Liver (tissue), 8 donors: ENCODE measurements at regions not wholly inside any gene's neighbourhood (a gene's known extent, or its start where the extent isn't known, plus 50 kb on each side); places are given as distances from the start of the nearest gene placed in this dataset.

ENCODE experiments used
- DNase-seq: peaks from one replicate; pipeline ENCODE4 v3.0.0-alpha.2; 2017; ENCODE audit warnings: low spot score
- H3K27ac ChIP-seq, 2 donors: one replicate each; pipeline ENCODE4 v1.7.0; 2013; ENCODE audit warnings: inconsistent platforms in 2 of 2, low read length in 2 of 2, control low read depth in 1 of 2, low read depth in 1 of 2, mild to moderate bottlenecking in 1 of 2
- H3K27me3 ChIP-seq, 4 donors: one replicate each; pipeline versions ENCODE4 v1.6.1 to v1.7.0; 2013; ENCODE audit warnings: low read length in 3 of 4, inconsistent platforms in 1 of 4, mild to moderate bottlenecking in 1 of 4, moderate library complexity in 1 of 4; ENCODE audit not compliant: control insufficient read depth in 4 of 4, insufficient read depth in 4 of 4
- H3K36me3 ChIP-seq, 4 donors: one replicate each; pipeline versions ENCODE4 v1.6.1 to v1.7.0; 2013; ENCODE audit warnings: low read length in 3 of 4, mild to moderate bottlenecking in 3 of 4, low read depth in 1 of 4, moderate library complexity in 1 of 4; ENCODE audit not compliant: control insufficient read depth in 4 of 4, insufficient read depth in 3 of 4
- H3K4me1 ChIP-seq, 4 donors: one replicate each; pipeline versions ENCODE4 v1.6.1 to v1.7.0; 2013; ENCODE audit warnings: low read length in 3 of 4, mild to moderate bottlenecking in 3 of 4, moderate library complexity in 1 of 4; ENCODE audit not compliant: control insufficient read depth in 4 of 4, insufficient read depth in 4 of 4
- H3K4me3 ChIP-seq, 3 donors: one replicate each; pipeline versions ENCODE4 v1.6.1 to v1.7.0; 2013; ENCODE audit warnings: low read length in 3 of 3, control low read depth in 1 of 3, low read depth in 1 of 3, mild to moderate bottlenecking in 1 of 3
- H3K9ac ChIP-seq, 2 donors: one replicate each; pipeline ENCODE4 v1.7.0; 2013; ENCODE audit warnings: low read length in 2 of 2, mild to moderate bottlenecking in 2 of 2, moderate library complexity in 2 of 2, control low read depth in 1 of 2, low read depth in 1 of 2
- H3K9me3 ChIP-seq, 4 donors: one replicate each; pipeline versions ENCODE4 v1.6.1 to v1.7.0; 2013; ENCODE audit warnings: low read length in 3 of 4; ENCODE audit not compliant: control insufficient read depth in 4 of 4
- CTCF ChIP-seq: fragments of 150-350 bp; IDR thresholded peaks from 2 replicates; pipeline ENCODE4 v1.5.1; 2017; ENCODE audit warnings: improper control_type of control experiment, low read depth, low read length; ENCODE audit not compliant: missing input control
- EGR1 ChIP-seq, 2 donors: IDR thresholded peaks; 2 replicates each; pipeline ENCODE4 v1.6.1; 2016 to 2018; ENCODE audit warnings: antibody characterized with exemption in 2 of 2, low read depth in 2 of 2
- FOXA1 ChIP-seq: IDR thresholded peaks from 2 replicates; pipeline ENCODE4 v1.6.1; 2016; ENCODE audit warnings: antibody characterized with exemption
- FOXA2 ChIP-seq: IDR thresholded peaks from 2 replicates; pipeline ENCODE4 v1.6.1; 2016; ENCODE audit warnings: antibody characterized with exemption
- GABPA ChIP-seq, 2 donors: IDR thresholded peaks in 1 of 2; conservative IDR thresholded peaks in 1 of 2; 2 replicates each; pipeline ENCODE4 v1.6.1; 2016; ENCODE audit warnings: antibody characterized with exemption in 2 of 2, mild to moderate bottlenecking in 1 of 2, moderate library complexity in 1 of 2
- HNF4A ChIP-seq, 2 donors: conservative IDR thresholded peaks; 2 replicates each; pipeline ENCODE4 v1.6.1; 2016; ENCODE audit warnings: antibody characterized with exemption in 2 of 2, mild to moderate bottlenecking in 2 of 2
- HNF4G ChIP-seq: IDR thresholded peaks from 2 replicates; pipeline ENCODE4 v1.6.1; 2016; ENCODE audit warnings: antibody characterized with exemption
- JUND ChIP-seq, 2 donors: IDR thresholded peaks; 2 replicates each; pipeline ENCODE4 v1.6.1; 2016; ENCODE audit warnings: antibody characterized with exemption in 2 of 2
- NR2F2 ChIP-seq: IDR thresholded peaks from 2 replicates; pipeline ENCODE4 v1.6.1; 2016; ENCODE audit warnings: antibody characterized with exemption
- RAD21 ChIP-seq, 2 donors: IDR thresholded peaks; 2 replicates each; pipeline ENCODE4 v1.6.1; 2016; ENCODE audit warnings: antibody characterized with exemption in 2 of 2, mild to moderate bottlenecking in 2 of 2
- SP1 ChIP-seq: IDR thresholded peaks from 2 replicates; pipeline ENCODE4 v1.6.1; 2018; ENCODE audit warnings: antibody characterized with exemption, mild to moderate bottlenecking
- TAF1 ChIP-seq: conservative IDR thresholded peaks from 2 replicates; pipeline ENCODE4 v1.6.1; 2016; ENCODE audit warnings: antibody characterized with exemption, mild to moderate bottlenecking
- WGBS: extraction: QIAGEN DNeasy Blood & Tissue Kit; methylation state at CpG from one replicate; pipeline ENCODE4 v1.1.7; 2013; 5-methylcytosine and 5-hydroxymethylcytosine counted together
- TF ChIP-seq, protein P1 (sequence below): IDR thresholded peaks from 2 replicates; pipeline ENCODE4 v1.6.1; 2016; ENCODE audit warnings: antibody characterized with exemption
- TF ChIP-seq, protein P2 (sequence below): IDR thresholded peaks from 2 replicates; pipeline ENCODE4 v1.6.1; 2016; ENCODE audit warnings: antibody characterized with exemption
- TF ChIP-seq, protein P3 (sequence below): IDR thresholded peaks from 2 replicates; pipeline ENCODE4 v1.6.1; 2016; ENCODE audit warnings: antibody characterized with exemption, mild to moderate bottlenecking
- donor health status: healthy.
- donor health status: healthy.
- donor health status: healthy.
- donor health status: healthy.
- donor health status: healthy.

GRCh38 chr2:48207201-48207641 is 107.3 kb upstream of the FOXN2 start:
- no peak overlapping the region for H3K9ac ChIP-seq
- DNase-seq = no peak
- no peak overlapping the region for H3K4me3 ChIP-seq
- H3K36me3 ChIP-seq = no peaks in the 10 kb centered on the region
- H3K27ac ChIP-seq = no peak overlapping the region
- peaks cover 0 to 22% (median 2%) of the 10 kb centered on the region in 4 donors for H3K4me1 ChIP-seq
- H3K27me3 ChIP-seq = no peaks in the 10 kb centered on the region
- 94% methylated on average over 5 of the region's 5 CpGs for WGBS
- H3K9me3 ChIP-seq = no peaks in the 10 kb centered on the region
- no peak for TF ChIP-seq JUND (IDR thresholded peaks at IDR 0.05)
- no peak for TF ChIP-seq EGR1 (IDR thresholded peaks at IDR 0.05; ENCODE audit: low read depth in 2 of 2)
- TF ChIP-seq, protein P1, sequence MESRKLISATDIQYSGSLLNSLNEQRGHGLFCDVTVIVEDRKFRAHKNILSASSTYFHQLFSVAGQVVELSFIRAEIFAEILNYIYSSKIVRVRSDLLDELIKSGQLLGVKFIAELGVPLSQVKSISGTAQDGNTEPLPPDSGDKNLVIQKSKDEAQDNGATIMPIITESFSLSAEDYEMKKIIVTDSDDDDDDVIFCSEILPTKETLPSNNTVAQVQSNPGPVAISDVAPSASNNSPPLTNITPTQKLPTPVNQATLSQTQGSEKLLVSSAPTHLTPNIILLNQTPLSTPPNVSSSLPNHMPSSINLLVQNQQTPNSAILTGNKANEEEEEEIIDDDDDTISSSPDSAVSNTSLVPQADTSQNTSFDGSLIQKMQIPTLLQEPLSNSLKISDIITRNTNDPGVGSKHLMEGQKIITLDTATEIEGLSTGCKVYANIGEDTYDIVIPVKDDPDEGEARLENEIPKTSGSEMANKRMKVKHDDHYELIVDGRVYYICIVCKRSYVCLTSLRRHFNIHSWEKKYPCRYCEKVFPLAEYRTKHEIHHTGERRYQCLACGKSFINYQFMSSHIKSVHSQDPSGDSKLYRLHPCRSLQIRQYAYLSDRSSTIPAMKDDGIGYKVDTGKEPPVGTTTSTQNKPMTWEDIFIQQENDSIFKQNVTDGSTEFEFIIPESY = no peak
- TF ChIP-seq SP1 = no peak
- no peak for TF ChIP-seq FOXA2
- TF ChIP-seq, protein P2, sequence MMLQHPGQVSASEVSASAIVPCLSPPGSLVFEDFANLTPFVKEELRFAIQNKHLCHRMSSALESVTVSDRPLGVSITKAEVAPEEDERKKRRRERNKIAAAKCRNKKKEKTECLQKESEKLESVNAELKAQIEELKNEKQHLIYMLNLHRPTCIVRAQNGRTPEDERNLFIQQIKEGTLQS = no peak
- no peak for TF ChIP-seq RAD21 (IDR thresholded peaks at IDR 0.05)
- no peak for TF ChIP-seq GABPA (IDR thresholded peaks at IDR 0.05 in 1 of 2, conservative IDR thresholded peaks at IDR 0.05 in 1 of 2)
- TF ChIP-seq, protein P3, sequence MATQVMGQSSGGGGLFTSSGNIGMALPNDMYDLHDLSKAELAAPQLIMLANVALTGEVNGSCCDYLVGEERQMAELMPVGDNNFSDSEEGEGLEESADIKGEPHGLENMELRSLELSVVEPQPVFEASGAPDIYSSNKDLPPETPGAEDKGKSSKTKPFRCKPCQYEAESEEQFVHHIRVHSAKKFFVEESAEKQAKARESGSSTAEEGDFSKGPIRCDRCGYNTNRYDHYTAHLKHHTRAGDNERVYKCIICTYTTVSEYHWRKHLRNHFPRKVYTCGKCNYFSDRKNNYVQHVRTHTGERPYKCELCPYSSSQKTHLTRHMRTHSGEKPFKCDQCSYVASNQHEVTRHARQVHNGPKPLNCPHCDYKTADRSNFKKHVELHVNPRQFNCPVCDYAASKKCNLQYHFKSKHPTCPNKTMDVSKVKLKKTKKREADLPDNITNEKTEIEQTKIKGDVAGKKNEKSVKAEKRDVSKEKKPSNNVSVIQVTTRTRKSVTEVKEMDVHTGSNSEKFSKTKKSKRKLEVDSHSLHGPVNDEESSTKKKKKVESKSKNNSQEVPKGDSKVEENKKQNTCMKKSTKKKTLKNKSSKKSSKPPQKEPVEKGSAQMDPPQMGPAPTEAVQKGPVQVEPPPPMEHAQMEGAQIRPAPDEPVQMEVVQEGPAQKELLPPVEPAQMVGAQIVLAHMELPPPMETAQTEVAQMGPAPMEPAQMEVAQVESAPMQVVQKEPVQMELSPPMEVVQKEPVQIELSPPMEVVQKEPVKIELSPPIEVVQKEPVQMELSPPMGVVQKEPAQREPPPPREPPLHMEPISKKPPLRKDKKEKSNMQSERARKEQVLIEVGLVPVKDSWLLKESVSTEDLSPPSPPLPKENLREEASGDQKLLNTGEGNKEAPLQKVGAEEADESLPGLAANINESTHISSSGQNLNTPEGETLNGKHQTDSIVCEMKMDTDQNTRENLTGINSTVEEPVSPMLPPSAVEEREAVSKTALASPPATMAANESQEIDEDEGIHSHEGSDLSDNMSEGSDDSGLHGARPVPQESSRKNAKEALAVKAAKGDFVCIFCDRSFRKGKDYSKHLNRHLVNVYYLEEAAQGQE = no peak
- no peak for TF ChIP-seq HNF4A (conservative IDR thresholded peaks at IDR 0.05)
- no peak for TF ChIP-seq TAF1
- no peak for TF ChIP-seq NR2F2
- TF ChIP-seq CTCF = no peak
- no peak for TF ChIP-seq HNF4G
- no peak for TF ChIP-seq FOXA1

- no peak overlapping the region for H3K27ac ChIP-seq
- DNase-seq = no peak
- H3K36me3 ChIP-seq = no peaks in the 10 kb centered on the region
- TF ChIP-seq RAD21 (IDR thresholded peaks at IDR 0.05) = no peak
- TF ChIP-seq GABPA (IDR thresholded peaks at IDR 0.05 in 1 of 2, conservative IDR thresholded peaks at IDR 0.05 in 1 of 2) = no peak
- TF ChIP-seq, protein P1 = no peak
- no peak for TF ChIP-seq HNF4A (conservative IDR thresholded peaks at IDR 0.05)
- TF ChIP-seq, protein P2 = no peak
- no peak for TF ChIP-seq HNF4G
- no peak for TF ChIP-seq CTCF
- no peak for TF ChIP-seq EGR1 (IDR thresholded peaks at IDR 0.05; ENCODE audit: low read depth in 2 of 2)
- TF ChIP-seq SP1 = no peak
Measured at GRCh38 chr2:48207851-48208250, 106.6 kb upstream of the FOXN2 start.

More at GRCh38 chr2:48207851-48208250, 106.6 kb upstream of the FOXN2 start:
- Histone ChIP-seq H3K9me3 (no peaks in the 10 kb centered on the region), H3K27me3 (no peaks in the 10 kb centered on the region), H3K4me3 (no peak overlapping the region), H3K4me1 (peaks cover 0 to 20% (median 2%) of the 10 kb centered on the region in 4 donors), H3K9ac (no peak overlapping the region)
- 81% methylated on average over 3 of the region's 3 CpGs for WGBS
